Stimulated activated CD4-positive, alpha-beta T cell treated with anti-CD3 and anti-CD28 coated beads, Interleukin-4, amount 100 ng/mL, for 24 hours (primary cell): ENCODE measurements at regions not wholly inside any gene's neighbourhood (a gene's known extent, or its start where the extent isn't known, plus 50 kb on each side); places are given as distances from the start of the nearest gene placed in this dataset.
"Not testable (repeated sequence)": the region's sequence is repeated elsewhere in the genome, so short reads cannot be mapped to it uniquely, and the experiment has no call there.

Experiments
- DNase-seq: peaks from one replicate; pipeline ENCODE4 v3.0.0-alpha.2; 2020

DNA sequence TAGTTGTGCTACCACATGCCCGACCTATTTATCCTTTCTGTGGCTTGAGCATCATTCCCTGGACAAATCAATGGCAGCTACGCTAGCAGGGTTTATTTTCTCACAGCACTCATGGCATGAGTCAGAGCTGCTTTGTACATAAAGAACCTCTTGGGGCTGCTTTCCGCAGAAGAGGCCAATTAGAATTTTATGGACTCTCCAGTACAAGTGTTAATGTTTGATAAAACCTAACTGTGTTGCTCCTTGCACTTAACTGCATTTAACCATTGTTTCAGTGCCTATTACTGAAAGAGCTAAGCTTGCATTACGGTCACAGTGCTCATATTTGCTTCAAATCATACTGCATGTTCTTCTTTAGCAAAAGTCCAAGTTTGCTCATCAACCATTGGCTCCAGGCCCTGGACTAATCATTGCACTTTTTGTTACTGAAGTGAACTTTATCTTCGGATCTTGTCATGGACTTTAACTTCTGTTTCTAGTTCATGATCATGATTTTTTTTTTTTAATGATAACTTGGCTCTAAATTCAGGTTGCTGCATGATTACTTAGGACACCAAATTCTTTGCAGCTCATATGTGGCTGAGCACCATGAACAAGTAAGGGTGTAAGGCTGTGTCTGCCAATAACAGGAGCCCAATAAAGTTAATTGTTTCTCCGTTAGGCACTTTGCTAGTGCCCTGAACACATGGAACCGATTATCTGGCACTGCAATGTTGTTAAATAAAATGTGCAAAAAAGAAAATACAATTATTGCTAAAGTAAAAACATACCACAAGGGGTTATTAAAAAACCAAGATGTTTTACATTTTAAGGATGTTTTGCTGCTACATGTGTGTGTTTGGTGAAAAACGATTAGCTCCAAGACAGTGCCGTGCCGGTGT, 492.2 kb downstream of the KCNJ2 start:
- DNase-seq = no peak

DNA sequence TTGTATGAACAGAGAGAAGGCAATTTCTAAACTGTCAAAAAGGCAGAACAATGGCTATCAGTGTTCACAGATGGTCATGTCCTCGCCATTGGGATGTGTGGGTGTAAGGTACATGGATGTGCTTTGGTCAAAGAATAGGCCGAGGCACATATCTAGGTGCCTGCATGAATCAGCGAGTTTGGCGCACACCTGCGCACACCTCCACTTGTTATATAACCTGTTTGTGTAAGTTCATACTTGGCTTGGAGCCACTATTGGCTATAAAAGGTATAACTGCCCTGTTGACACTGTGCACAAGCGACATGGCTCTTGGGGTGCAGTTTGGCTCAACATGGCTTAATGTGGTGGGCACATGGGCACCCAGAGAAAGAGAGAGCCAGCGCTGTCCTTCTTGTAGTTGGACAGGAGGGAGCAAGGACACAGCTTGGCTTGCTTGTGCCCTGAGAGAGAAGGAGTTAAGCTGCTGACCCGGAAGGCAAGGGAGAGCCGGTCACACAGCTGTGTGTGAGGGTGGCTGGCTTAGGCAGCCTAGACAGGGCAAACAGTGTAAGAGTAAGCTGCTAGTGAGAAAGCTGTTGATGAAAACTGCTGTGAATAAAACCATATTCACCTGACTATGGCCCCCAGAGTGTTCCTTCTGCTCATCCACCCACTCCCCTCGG, 499.1 kb downstream of the KCNJ2 start:
- DNase-seq = no peak

DNA sequence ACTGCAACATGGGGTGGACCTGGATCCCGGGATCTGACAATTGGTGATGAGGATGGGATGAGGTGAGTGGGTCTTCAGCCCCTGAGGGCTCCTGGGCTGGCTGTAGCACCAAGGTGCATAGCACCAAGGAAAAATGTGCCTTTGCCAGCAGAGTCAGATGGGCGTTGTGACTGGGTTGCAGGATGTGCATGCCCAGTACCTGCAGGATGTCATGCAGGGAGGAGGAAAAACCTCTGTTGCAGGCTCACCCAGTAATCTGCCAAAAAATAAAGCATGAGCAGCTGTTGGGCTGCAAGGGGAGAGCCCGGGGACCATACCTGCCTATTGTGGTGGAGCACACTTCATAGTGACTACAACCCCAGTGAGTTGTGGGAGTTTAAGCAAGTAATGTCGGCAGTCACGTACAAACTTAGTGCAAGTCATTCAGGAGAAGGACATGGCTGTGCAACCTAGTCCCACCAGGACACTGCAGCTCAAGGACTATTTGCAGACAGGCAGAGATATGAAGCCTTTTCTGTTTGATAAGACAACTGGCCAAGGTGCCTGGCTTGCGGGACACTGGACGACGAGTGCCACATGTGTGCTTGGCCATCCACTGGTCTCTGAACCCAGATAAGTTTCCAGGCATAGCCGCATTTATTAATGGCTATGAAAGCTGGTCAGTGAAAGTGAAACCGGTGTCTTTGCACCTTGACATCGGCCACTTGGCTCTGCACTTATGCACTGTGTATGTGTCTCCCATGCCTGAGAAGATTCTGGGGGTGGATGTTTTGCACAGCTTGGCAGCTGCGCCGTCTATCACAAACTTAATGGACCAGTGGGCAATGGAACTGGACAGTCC, 499.8 kb downstream of the KCNJ2 start:
- DNase-seq = no peak

DNA sequence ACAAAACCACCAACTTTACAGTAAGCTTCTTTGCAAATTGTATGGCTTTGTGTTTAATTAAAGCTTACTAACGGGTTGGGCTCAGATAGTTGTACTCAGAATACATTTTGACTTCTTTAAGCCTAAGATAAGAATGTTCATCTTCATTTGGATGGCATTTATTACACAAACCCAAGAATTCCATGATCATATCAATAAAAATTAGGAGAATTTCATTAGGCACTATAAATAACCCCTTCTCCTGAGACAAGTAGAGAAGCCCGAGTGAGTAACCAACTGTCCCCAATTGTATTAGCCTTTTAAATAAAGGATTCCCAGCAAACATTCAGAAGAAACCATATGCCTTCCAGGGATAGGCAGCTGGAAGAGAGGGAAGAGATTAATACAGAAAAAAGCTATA, 504.7 kb downstream of the KCNJ2 start:
- no peak for DNase-seq

DNA sequence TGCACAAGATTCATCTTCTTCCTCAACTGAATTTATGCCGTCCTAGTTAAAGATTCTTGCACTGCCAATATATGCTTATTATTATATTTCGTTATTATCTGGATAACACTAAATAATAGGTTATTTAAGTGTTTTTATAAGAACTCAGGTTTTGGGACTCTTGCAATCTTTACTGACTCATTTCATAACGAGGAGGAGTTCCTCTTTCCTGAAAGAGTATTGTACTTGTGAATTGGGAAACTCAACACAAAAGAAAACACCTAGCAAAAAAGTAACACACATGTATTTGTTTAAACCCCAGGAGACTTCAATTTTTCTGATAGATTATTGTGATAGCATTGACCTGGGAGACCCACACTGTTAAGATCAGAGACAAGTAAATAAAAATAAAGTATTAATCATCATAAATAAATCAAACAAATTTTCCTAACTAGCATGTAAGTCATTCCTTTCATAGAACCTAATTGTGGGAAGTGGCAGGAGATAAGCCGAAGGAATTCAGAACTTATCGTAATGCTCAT, 505.8 kb downstream of the KCNJ2 start:
- DNase-seq = no peak

DNA sequence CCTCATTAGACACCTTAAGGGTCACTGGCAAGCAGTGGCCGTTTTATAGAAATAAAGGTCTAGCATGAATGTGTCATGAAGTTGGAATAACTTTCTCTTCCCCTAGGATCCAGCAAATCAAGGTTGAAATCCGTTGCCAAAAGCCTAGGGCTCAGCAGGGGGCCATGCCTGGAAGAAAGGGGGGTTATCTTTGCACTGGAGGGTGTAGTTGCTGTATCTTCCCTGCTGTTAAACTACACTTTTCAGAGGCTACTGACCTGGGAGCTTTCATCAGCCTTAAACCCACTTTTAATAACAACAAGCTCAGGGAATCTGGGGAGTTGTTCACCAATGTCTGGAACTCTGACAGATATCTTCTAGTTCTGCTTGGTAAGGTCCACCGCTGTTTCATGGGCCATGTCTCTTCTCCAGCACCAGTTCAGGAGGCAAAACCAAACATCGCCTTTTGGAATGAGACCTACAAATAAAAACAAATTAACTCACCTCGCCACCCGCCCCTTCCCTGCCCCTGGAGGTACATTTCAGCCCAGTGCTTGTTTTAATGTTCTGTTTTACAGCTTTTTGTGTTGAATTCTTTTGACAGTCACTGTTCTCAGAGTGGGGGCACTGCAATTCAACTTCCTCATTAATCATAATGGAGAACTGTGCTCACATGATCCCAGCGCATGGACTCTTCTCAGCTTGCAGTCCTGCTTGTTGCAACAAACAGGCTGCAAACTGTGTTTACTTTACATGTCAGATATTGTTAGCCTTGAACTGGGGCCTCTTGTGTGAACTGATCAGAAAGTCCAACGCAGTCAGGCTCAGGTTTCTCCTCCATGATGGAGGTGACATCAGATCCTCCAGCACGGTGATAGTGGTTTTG, 508.7 kb downstream of the KCNJ2 start:
- no peak for DNase-seq

DNA sequence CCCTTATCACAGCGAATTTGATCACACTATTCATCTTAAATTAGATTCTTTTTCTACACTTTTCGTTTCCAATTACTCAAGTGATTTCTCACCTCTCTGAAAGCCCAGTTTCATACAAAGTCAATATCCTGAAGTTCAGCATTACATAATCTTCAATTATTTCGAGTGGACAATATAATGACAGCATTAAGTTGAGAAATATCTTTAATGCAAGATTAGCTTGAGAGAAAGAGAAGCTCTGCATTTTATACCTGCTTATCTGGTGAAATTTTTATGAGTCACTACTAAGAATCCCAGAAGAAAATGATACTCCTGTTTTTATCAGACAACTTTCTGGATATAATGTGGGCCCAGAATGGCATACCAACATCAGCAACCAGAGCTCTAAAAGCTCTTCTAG, 509.6 kb downstream of the KCNJ2 start:
- no peak for DNase-seq

DNA sequence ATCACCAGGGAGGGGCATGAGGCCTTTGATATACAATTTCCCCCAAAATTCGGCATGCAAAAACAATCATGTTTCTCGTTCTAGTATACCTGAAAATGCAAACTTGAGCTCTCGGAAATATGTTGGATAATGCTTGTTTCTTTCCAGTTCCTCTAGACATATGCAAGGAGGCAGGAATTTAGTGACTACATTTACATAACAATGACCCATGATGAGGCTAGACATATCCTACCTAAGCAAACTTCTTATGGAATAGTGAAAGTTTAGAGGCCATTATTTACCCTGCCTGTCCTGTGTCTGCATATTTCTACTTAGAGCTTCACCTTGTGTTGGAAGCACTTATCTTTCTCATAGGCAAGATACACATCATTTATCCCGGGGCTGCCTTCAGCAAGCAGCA, 514.6 kb downstream of the KCNJ2 start:
- DNase-seq = no peak

DNA sequence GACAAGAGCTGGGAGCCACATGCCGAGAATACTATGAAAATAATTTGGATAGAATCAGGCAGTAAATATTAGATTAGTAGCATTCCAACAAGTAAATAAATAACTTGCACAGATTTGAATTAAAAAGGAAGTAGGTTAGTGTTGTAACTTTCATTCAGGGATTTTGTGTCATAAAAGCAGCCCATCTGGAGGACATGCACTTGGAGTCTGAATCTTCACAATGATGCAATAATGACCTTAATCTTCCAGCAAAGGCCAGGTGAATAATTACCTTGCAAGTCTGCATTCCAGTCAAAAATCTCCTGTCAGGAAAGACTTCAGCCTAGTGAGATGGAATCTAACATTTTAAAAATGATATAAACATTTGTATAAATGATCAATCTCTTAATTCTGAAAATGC, 518.1 kb downstream of the KCNJ2 start:
- no peak for DNase-seq

DNA sequence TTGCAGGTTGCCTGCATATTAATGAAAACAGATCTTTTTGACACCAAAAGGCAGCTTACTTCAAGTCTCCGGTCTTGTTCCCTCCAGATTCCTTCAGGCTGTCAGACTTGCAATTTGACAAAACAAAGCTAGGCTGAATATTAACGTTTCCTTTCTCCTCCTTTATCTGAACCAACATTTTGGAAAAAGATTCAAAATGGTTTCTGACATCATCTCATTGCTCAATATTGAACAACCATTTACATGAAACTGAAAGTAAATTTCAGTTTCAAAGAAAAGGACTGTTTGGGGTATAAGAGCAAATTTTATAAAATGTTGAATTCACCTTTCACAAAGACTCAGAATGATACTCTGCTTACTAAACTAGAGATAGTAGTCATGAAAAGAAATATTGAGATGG, 521.8 kb downstream of the KCNJ2 start:
- DNase-seq = no peak

DNA sequence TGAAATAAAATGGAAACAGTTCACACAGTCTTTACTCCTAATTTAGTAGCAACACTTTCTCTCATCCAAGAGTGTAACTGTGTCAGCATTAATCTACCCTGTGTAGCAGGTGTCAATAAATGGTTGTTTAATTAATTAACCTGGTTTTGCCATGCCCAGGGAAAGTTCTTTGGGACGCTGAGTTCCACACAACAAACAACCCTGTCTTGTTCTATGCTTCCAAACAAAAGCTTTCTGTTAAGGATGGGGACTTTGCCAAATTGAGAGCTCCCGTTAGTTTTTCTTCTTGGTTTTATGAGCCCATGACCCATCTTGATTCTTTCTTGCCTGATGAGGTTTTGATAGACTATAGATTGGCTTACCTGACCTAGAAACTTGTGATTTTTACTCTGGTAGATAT, 530.1 kb downstream of the KCNJ2 start:
- no peak for DNase-seq

DNA sequence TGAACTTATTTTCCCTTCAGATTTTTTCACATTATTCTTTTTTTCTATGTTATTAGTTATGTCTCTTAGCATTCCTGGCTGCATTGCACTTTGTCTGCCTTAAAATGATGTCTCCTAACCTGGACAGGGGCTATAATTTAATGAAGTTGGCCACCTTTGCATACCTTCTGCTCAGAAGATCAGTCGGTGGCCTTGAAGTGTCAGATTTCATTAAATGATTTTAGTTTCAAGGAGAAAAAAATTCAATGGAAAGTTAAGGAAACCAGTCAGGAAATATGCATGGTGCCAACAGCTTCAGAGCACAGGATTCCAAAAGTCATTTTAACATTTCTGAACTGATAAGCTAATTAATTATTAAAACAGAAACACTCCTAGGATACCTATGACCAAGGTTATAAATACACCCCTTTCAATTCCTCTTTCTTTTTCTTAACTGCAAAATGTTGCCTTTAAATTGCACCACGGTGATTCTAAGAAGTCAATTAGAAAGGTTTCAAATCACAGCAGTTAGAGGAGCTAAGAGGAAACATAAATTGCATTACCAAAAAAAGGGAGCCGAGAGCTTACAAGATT, 533.4 kb downstream of the KCNJ2 start:
- DNase-seq = no peak

DNA sequence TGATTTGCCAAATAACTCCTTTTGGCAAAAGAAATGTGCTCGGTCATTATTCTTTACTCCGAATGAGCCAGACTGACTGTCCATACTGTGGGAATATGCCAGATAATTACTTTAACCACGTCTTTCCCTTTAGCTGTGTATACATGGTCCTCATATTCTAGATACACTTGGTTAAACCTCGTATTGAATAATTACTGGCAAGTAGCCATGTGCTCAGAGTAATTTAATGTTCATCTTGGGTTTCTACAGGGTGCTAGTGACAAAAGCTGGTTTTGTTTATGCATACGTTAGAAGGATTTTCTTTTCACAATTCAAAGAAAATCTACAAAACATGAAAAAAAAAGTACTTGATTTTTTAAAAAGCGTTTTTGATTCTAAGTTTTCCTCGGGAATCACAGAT, 540.3 kb downstream of the KCNJ2 start:
- no peak for DNase-seq

DNA sequence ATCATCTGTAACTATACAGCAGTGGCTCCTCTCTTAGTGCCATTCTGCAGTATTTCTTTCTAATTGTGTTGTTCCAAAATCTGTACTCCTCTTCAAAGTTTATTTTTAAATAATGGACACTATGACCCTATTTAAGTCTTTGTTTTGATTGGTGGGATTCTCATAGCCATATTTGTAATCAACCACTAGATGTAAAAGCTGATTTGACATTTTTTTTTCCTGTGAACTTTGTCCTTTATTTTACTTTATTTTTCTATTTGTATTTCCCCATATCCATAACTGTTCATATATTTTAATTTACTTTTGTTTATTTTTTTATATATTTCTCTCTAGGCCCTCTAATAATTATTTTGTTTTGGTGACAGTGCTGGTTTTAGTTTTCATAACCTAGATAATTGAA, 544.4 kb downstream of the KCNJ2 start:
- no peak for DNase-seq

DNA sequence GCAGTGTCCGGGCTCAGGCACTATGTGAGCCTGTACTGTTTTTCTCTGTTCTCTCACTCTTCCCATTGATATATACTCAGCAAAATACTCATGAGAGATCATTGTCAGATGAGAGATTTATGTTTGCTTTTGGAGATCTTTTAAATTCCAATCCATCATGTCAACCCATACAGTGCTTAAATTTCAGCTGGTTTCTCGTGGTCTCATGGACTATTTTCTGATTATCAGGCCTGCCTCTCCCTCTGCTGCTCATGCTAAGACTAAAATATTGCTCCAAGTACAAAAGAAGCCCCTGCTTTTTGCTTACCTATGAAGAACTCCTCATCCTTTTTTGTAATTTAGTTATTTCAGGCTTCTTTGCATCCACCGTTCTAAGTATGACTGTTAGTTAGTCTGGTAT, 547.2 kb downstream of the KCNJ2 start:
- DNase-seq = no peak

DNA sequence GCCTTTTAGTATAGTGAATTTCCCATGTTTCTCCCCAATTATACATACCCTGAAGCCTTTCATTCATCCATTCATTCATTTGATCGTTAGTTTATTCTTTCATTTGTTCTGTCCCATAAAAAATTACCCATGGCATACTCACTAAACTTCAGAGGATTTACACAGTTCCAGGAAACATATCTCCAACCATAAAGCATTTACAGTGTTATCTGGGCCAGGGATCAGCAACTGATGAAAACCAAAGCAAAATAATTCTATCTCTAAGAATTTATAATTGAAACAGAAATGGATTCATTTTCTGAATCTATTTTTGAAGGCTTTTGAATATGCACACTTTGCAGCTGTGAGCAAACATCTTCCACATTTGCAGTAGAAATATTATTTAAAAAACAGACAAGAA, 547.7 kb downstream of the KCNJ2 start:
- DNase-seq = no peak

DNA sequence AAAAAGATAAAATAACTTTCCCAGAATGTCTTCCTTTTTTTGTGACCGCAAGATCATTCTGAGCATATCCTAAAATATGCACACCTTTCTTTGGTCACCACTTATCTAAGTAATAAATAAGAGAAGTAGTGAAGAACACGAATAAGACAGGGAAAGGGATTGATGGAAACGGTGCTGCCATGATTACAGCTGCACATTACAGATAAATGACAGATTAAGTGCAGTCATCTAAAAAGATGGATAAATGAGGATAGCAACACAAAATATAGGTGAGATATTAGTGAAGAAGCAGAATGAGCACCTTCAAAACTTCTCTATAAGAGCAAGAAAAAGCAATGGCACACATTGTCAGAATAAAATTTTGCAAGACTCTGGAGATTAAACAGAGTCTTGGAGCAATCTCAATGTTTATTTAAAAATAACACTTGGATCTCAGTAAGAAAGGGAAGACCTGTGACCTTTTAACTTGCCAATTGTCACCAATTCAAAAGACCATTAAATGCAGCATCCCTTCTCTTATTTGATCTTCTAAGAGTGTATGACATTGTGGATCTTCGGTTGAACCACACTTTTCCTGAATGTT, 567.1 kb downstream of the KCNJ2 start:
- DNase-seq = no peak

DNA sequence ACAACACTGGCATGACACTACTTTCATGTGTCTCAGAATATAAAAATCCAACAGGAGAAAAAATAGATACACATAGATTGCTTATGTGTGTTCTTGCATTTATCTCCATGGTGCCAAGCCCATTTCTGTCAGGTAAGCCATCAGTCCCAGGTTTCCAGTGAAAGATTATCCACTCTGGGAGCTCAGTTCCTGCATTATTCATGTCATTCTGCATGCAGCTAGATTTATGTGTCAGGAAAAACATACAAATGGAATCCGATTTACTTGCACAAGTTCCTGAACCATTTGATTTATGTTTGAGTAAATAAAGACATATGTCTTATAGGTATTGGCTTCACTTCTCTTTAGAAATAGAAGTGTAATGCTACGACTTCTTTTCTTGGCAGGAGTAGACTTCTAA, 569.7 kb downstream of the KCNJ2 start:
- no peak for DNase-seq

DNA sequence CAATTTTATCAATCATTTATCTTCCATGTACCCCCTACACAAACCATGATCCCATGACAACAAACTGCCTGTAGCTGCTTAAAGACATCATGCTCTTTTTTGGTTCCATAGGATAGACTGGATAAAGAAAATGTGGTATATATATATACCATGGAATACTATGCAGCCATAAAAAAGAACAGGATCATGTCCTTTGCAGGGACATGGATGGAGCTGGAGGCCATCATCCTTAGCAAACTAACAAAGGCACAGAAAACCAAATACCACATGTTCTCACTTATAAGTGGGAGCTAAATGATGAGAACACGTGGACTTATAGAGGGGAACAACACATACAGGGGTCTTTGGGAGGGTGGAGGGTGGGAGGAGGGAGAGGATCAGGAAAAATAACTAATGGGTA, 577.2 kb downstream of the KCNJ2 start:
- not testable (repeated sequence) for DNase-seq

DNA sequence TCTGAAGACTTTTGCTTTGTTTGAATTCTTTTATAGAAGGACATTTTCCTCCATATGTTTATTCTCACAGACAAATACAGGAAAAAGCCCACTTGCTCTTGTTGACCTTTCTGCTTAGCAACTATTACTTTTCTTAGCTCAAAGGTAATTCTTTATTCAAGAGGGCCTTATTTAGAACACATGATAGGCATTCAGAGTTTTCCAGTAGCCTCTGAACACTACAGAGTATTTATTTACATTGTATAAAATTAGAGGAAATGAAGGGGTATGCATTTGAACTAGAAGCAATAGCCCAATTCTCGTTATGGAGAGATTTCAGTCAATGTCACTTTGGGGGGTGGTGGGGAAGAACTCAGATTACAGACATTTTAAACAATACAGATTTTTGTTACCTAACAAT, 581.7 kb downstream of the KCNJ2 start:
- no peak for DNase-seq

DNA sequence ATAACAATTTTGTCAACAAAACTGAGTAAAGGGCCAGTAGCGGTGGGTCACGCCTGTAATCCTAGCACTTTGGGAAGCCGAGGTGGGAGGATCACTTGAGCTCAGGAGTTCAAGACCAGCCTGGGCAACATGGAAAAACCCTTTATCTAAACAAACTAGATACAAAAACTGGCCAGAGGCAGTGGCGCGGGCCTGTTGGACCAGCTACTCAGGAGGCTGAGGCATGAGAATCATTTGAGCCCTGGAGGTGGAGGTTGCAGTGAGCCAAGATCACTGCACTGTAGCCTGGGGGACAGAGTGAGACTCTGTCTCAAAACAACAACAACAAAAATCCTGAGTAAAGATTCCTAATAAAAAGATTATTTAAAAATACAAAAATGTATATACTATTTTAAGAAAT, 583.1 kb downstream of the KCNJ2 start:
- not testable (repeated sequence) for DNase-seq
